GM19099 (cell line): ENCODE measurements at regions not wholly inside any gene's neighbourhood (a gene's known extent, or its start where the extent isn't known, plus 50 kb on each side); places are given as distances from the start of the nearest gene placed in this dataset.

Experiments used
- POLR2A ChIP-seq: IDR thresholded peaks from 3 replicates; pipeline ENCODE4 v1.6.1; 2011; ENCODE audit warnings: low read depth; ENCODE audit not compliant: insufficient read length; ENCODE audit errors: extremely low read depth

- TF ChIP-seq POLR2A, result no peak
These were observed 298.3 kb upstream of the TBL1XR1 start for GRCh38 chr3:177495566-177495965.

GRCh38 chr3:177498037-177498857, 301.0 kb upstream of the TBL1XR1 start:
- no peak for TF ChIP-seq POLR2A

- TF ChIP-seq POLR2A, result no peak
These were observed 302.6 kb upstream of the TBL1XR1 start for GRCh38 chr3:177499779-177500423.

GRCh38 chr3:177510693-177511216, 313.5 kb upstream of the TBL1XR1 start:
- no peak for TF ChIP-seq POLR2A

GRCh38 chr3:177512945-177513814, 315.9 kb upstream of the TBL1XR1 start:
- TF ChIP-seq POLR2A, result no peak

GRCh38 chr3:177513815-177514610, 316.7 kb upstream of the TBL1XR1 start:
- TF ChIP-seq POLR2A, result no peak

- no peak for TF ChIP-seq POLR2A
These were observed 317.6 kb upstream of the TBL1XR1 start for GRCh38 chr3:177514611-177515499.

GRCh38 chr3:177515786-177516157, 318.5 kb upstream of the TBL1XR1 start:
- no peak for TF ChIP-seq POLR2A

GRCh38 chr3:177516158-177517011, 319.1 kb upstream of the TBL1XR1 start:
- no peak for TF ChIP-seq POLR2A

GRCh38 chr3:177517906-177518305, 320.6 kb upstream of the TBL1XR1 start:
- TF ChIP-seq POLR2A, result no peak

- TF ChIP-seq POLR2A, result no peak
These were observed 322.3 kb upstream of the TBL1XR1 start for GRCh38 chr3:177519588-177519987.

GRCh38 chr3:177521305-177521704, 324.0 kb upstream of the TBL1XR1 start:
- TF ChIP-seq POLR2A, result no peak

GRCh38 chr3:177522051-177522450, 324.8 kb upstream of the TBL1XR1 start:
- no peak for TF ChIP-seq POLR2A
